K562 (cell line): ENCODE measurements at regions not wholly inside any gene's neighbourhood (a gene's known extent, or its start where the extent isn't known, plus 50 kb on each side); places are given as distances from the start of the nearest gene placed in this dataset.

Experiments
- ATAC-seq: fragments of 200-7000 bp; cut with Tn5 transposase; 3 replicates; pipeline ENCODE4 v1.9.1; 2020; ENCODE audit warnings: moderate library complexity
- BruUV-seq: library from RNA; stranded (reverse); fragments of 400-500 nt; replicated peaks from 2 replicates; lab custom pipeline; 2021; lab: Mats Ljungman, UMichigan
- CTCF ChIA-PET: fragments of 300-600 bp; formaldehyde crosslinking; extraction: SDS; loops from one replicate; lab custom pipeline; 2021; ENCODE audit warnings: low intra/inter-chr PET ratio; lab: Yijun Ruan, JAX
- POLR2A ChIA-PET: fragments of 300-600, 350-650 bp; sonication (Branson Sonifier 250); formaldehyde crosslinking; extraction: SDS; loops from one replicate; lab custom pipeline; 2021; ENCODE audit warnings: antibody characterized with exemption, inconsistent platforms; lab: Yijun Ruan, JAX
- DNase-seq, 4 experiments: peaks; one replicate each; pipeline versions ENCODE4 v3.0.0 to v3.0.0-alpha.2; 2011 to 2018; ENCODE audit warnings: low spot score in 3 of 4, mixed read lengths in 3 of 4; ENCODE audit errors: extremely low read depth in 1 of 4
- FAIRE-seq: peaks from 2 replicates; lab custom pipeline; 2011; peaks lifted over from hg19 to GRCh38; lab: Jason Lieb, UNC
- H2AFZ ChIP-seq: 2 replicates; pipeline ENCODE4 v1.6.0; 2011; ENCODE audit warnings: low read depth, low read length, control low read depth, inconsistent platforms
- H3K27ac ChIP-seq: fragments of 200-600 bp; 3 replicates; pipeline ENCODE4 v1.8.0; 2011; ENCODE audit warnings: low read depth, mild to moderate bottlenecking, control low read depth, inconsistent platforms, low read length, moderate library complexity, mixed read lengths; ENCODE audit errors: extremely low read depth
- H3K27me3 ChIP-seq, 2 experiments: fragments of 300-600 bp in 1 of 2; 2 replicates in 1 of 2; 3 replicates in 1 of 2; pipeline versions ENCODE4 v1.6.0 to v1.8.0; 2011; ENCODE audit warnings: inconsistent platforms in 2 of 2, low read length in 2 of 2, mild to moderate bottlenecking in 1 of 2, mixed read lengths in 1 of 2, moderate library complexity in 1 of 2; ENCODE audit not compliant: control insufficient read depth in 2 of 2, insufficient read depth in 2 of 2
- H3K36me3 ChIP-seq: fragments of 300-600 bp; 3 replicates; pipeline ENCODE4 v1.8.0; 2011; ENCODE audit warnings: mild to moderate bottlenecking, low read length, inconsistent platforms; ENCODE audit not compliant: control insufficient read depth, insufficient read depth
- H3K4me1 ChIP-seq, 2 experiments: fragments of 200-600 bp in 1 of 2; replicated peaks in 1 of 2; 2 replicates in 1 of 2; 3 replicates in 1 of 2; pipeline versions ENCODE4 v1.5.1 to v1.8.0; 2011; ENCODE audit warnings: inconsistent platforms in 2 of 2, low read length in 2 of 2, mild to moderate bottlenecking in 1 of 2, mixed read lengths in 1 of 2, moderate library complexity in 1 of 2; ENCODE audit not compliant: control insufficient read depth in 2 of 2, insufficient read depth in 2 of 2
- H3K4me2 ChIP-seq: 2 replicates; pipeline ENCODE4 v1.6.1; 2011; ENCODE audit warnings: low read length, control low read depth, inconsistent platforms, mixed read lengths; ENCODE audit not compliant: insufficient read depth
- H3K4me3 ChIP-seq: fragments of 200-600 bp; sonication (generic), shearing (Covaris generic); 2 replicates; pipeline ENCODE4 v1.5.1; 2016; ENCODE audit warnings: control low read depth, inconsistent platforms
- H3K79me2 ChIP-seq: fragments of 200-600 bp; 3 replicates; pipeline ENCODE4 v1.8.0; 2011; ENCODE audit warnings: low read length, inconsistent platforms; ENCODE audit not compliant: control insufficient read depth, insufficient read depth
- H3K9ac ChIP-seq, 2 experiments: 2 replicates each; pipeline versions ENCODE4 v1.6.0 to v1.6.1; 2011; ENCODE audit warnings: low read depth in 2 of 2, low read length in 2 of 2, control low read depth in 1 of 2, inconsistent platforms in 1 of 2, mild to moderate bottlenecking in 1 of 2, mixed read lengths in 1 of 2; ENCODE audit not compliant: insufficient read depth in 1 of 2
- H3K9me1 ChIP-seq: one replicate; pipeline ENCODE4 v1.6.0; 2011; ENCODE audit warnings: inconsistent platforms, mild to moderate bottlenecking, low read length, moderate library complexity; ENCODE audit not compliant: control insufficient read depth, insufficient read depth
- H3K9me3 ChIP-seq: replicated peaks from 2 replicates; pipeline ENCODE4 v1.5.1; 2011; ENCODE audit warnings: low read depth, low read length, inconsistent platforms; ENCODE audit not compliant: control insufficient read depth, insufficient read depth
- H4K20me1 ChIP-seq: replicated peaks from 2 replicates; pipeline ENCODE4 v1.6.1; 2011; ENCODE audit warnings: low read length, inconsistent platforms, mixed read lengths; ENCODE audit not compliant: control insufficient read depth, insufficient read depth
- MAFG ChIP-seq: fragments of 450-650 bp; conservative IDR thresholded peaks from 2 replicates; pipeline ENCODE4 v1.6.1; 2016; ENCODE audit warnings: missing genetic modification characterization, missing compliant biosample characterization
- MEF2A ChIP-seq: IDR thresholded peaks from 2 replicates; pipeline ENCODE4 v1.6.1; 2011; ENCODE audit warnings: low read depth, mild to moderate bottlenecking, low read length, moderate library complexity; ENCODE audit not compliant: control insufficient read depth
- NEUROD1 ChIP-seq: fragments of 150-350 bp; IDR thresholded peaks from 2 replicates; pipeline ENCODE4 v1.6.1; 2014; ENCODE audit warnings: borderline replicate concordance, low read length, low read depth; ENCODE audit not compliant: partially characterized antibody
- THRAP3 ChIP-seq: fragments of 450-650 bp; IDR thresholded peaks from 2 replicates; pipeline ENCODE4 v1.6.1; 2016; ENCODE audit warnings: mild to moderate bottlenecking, inconsistent platforms, borderline replicate concordance
- ZBTB7A ChIP-seq: IDR thresholded peaks from 2 replicates; pipeline ENCODE4 v1.6.1; 2011; ENCODE audit warnings: low read depth, mild to moderate bottlenecking, low read length, moderate library complexity, borderline replicate concordance; ENCODE audit not compliant: control insufficient read depth
- ZNF184 ChIP-seq: sonication (generic); formaldehyde crosslinking; IDR thresholded peaks from 2 replicates; pipeline ENCODE4 v1.5.0; 2020; ENCODE audit warnings: missing genetic modification reagents
- ZNF780A ChIP-seq: fragments of 250-450 bp; sonication (Bioruptor Pico); IDR thresholded peaks from 2 replicates; pipeline ENCODE4 v1.5.0; 2021; ENCODE audit warnings: mild to moderate bottlenecking
- WGBS: fragments of 100-300 bp; shearing (Covaris generic); methylation state at CpG from one replicate; pipeline ENCODE4 v1.1.6; 2016; ENCODE audit warnings: low coverage, mixed read lengths; ENCODE audit not compliant: insufficient coverage; ENCODE audit errors: missing lambda C conversion rate; 5-methylcytosine and 5-hydroxymethylcytosine counted together
- in situ Hi-C: fragments of 300-500 bp; cut with MboI; formaldehyde crosslinking; loops from 4 replicates; pipeline ENCODE4 v1.15.0; 2018; ENCODE audit warnings: inconsistent platforms, mixed read lengths
- intact Hi-C: fragments of 100-400 bp; cut with micrococcal nuclease; formaldehyde crosslinking; loops from 2 replicates; pipeline ENCODE4 v1.14.2; 2022
- TF ChIP-seq, protein P1 (sequence below): sonication (generic); formaldehyde crosslinking; IDR thresholded peaks from 2 replicates; pipeline ENCODE4 v1.8.1; 2022; ENCODE audit warnings: missing genetic modification reagents
- TF ChIP-seq, protein P2 (sequence below): fragments of 450-650 bp; conservative IDR thresholded peaks from 2 replicates; pipeline ENCODE4 v1.6.1; 2016; ENCODE audit warnings: missing genetic modification characterization, low read depth, mild to moderate bottlenecking, control low read depth, missing compliant biosample characterization

DNA sequence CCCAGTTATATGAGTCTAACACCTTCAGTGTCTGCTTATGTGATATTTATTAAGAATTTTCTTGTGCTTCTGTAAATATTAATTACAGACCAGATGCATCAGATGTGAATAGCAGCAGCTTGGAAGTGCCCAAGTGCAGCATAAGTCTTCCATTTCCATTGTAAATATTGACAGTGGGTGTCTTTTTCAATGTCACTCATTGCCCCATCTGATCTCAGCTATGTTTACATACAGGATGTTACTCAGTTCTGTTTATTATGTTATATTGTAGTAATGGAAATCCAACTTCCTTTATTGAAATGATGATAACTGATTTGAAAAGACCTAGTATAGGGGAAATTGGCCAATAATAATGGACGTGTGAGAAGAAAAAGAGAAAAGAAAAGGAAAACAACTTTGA is 296.7 kb downstream of the SAMD5 start:
- Histone ChIP-seq H3K4me3 (no peak overlapping the region), H3K27ac (no peak overlapping the region), H3K4me1 (peaks cover 0 to 3% of the 10 kb centered on the region in 2 experiments; a peak in 2 of 5 replicates), H3K9me3 (no peaks in the 10 kb centered on the region), H4K20me1 (no peaks in the 10 kb centered on the region), H3K36me3 (no peaks in the 10 kb centered on the region), H3K9me1 (no peaks in the 10 kb centered on the region), H3K79me2 (no peaks in the 10 kb centered on the region), H3K9ac (no peak overlapping the region), H2AFZ (no peak overlapping the region), H3K27me3 (no peaks in the 10 kb centered on the region), H3K4me2 (no peak overlapping the region)
- intact Hi-C loops = loop anchor here (10.0 kb wide), 1 partner anchor 140 kb away; no protein-coding TSS in a partner anchor
- no peak for ATAC-seq
- CTCF ChIA-PET = no interaction called here
- in situ Hi-C loops = no loop called here
- 47% methylated on average over 1 of the region's 1 CpG for WGBS
- POLR2A ChIA-PET = interaction anchor here (0.7 kb wide), 1 partner anchor 14 kb away, joined by 3 read pairs; no protein-coding TSS in a partner anchor
- FAIRE-seq = no peak
- BruUV-seq = no TSS peak
- no peak for DNase-seq
- TF ChIP-seq, protein P1, sequence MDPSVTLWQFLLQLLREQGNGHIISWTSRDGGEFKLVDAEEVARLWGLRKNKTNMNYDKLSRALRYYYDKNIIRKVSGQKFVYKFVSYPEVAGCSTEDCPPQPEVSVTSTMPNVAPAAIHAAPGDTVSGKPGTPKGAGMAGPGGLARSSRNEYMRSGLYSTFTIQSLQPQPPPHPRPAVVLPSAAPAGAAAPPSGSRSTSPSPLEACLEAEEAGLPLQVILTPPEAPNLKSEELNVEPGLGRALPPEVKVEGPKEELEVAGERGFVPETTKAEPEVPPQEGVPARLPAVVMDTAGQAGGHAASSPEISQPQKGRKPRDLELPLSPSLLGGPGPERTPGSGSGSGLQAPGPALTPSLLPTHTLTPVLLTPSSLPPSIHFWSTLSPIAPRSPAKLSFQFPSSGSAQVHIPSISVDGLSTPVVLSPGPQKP (CRISPR knock-in tag) = no peak
- TF ChIP-seq THRAP3 (no peak), ZNF780A (CRISPR knock-in tag) (no peak), ZBTB7A (no peak), MAFG (no peak), ZNF184 (no peak), NEUROD1 (no peak), MEF2A (no peak)
- TF ChIP-seq, protein P2, sequence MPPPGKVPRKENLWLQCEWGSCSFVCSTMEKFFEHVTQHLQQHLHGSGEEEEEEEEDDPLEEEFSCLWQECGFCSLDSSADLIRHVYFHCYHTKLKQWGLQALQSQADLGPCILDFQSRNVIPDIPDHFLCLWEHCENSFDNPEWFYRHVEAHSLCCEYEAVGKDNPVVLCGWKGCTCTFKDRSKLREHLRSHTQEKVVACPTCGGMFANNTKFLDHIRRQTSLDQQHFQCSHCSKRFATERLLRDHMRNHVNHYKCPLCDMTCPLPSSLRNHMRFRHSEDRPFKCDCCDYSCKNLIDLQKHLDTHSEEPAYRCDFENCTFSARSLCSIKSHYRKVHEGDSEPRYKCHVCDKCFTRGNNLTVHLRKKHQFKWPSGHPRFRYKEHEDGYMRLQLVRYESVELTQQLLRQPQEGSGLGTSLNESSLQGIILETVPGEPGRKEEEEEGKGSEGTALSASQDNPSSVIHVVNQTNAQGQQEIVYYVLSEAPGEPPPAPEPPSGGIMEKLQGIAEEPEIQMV (tag) = no peak
- TF ChIP-seq, all 486 proteins: peak for 0
